ENCODE measurements at regions not wholly inside any gene's neighbourhood (a gene's known extent, or its start where the extent isn't known, plus 50 kb on each side); places are given as distances from the start of the nearest gene placed in this dataset.
"Not testable (repeated sequence)": the region's sequence is repeated elsewhere in the genome, so short reads cannot be mapped to it uniquely, and the experiment has no call there.

DNA sequence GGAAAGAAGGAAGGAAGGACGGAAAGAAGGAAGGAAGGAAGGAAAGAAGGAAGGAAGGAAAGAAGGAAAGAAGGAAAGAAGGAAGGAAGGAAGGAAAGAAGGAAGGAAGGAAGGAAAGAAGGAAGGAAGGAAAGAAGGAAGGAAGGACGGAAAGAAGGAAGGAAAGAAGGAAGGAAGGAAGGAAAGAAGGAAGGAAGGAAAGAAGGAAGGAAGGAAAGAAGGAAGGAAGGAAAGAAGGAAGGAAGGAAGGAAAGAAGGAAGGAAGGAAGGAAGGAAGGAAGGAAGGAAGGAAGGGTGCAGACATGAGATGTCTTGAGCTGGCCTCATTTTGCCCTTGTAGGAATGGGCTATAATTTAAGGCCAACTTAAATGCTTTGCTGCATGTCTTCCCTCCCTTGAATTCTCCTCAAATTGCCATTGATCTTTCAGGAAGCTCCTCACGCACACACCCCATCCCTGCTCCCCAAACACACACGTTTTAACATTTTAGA lies 172.1 kb upstream of the NOX3 start:
- DNase-seq = not testable (repeated sequence)

DNA sequence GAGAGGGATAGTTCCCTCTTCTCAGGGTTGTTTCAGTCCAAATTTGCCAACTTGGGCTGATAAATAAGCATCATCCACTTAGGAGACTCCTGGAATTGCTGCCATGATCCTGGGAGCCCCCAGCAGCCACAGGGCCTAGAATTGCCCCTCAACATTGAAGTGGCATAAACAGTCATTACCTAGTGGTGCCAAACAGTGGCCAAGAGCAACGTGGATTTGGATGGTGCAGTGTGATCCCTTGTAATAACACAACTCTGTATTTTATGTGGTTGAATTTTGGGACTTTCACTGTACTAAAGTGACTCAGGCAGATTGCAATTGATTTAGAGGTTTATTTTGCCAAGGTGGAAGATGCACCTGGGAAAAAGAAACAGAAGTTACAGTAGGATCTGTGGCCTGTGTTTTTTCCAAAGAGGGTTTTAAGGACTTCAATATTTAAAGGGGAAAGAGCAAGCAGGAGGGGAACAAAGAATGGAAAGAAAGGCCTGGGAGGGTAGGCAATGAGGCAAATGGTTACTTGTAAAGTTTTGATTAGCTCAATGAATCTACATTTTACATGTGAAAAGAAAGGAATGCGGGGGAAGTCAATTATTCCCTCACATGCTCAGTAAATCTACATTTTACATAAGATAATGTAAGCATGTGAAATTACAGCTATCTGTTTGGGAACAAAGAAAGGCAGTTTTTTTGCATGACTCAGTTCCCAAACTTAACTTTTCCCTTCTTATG lies 168.0 kb upstream of the NOX3 start:
- no peak for DNase-seq

DNA sequence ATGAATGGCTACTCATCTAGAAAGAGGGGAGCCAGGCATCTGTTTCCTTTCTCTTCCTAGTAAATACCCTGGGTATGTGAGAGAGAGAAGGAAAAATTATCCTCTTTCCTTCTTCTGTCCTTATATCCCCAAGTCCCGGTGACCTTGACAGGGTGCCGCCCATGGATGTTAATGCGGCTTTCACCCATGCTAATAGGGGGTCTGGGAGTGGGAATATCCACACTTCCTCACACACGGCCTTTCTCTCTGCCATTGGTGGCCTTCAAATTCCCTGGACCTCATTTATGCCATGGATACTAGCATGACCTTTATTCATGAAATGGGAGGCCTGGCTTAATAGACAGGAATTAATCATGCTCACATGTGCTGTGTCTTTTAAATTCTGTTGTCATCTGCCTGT lies 159.0 kb upstream of the NOX3 start:
- no peak for DNase-seq

DNA sequence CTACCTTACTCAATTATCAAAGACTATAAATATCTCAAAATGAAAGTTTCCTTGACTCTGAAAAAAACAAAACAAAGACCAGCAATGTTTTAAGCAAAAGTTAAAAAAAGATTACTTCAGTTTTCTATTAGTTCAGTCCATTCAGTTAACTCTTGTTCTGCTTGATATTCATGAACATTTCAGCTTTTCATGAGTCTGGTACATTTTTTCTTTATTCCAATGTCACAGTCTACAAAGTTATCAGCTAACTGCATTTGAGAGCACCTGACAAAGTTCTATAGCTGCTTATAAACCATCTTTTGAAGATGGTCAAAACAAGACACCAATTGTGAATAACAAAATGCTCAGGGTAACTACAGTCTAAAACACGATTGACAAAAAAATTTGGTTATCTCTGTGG lies 156.1 kb upstream of the NOX3 start:
- no peak for DNase-seq

DNA sequence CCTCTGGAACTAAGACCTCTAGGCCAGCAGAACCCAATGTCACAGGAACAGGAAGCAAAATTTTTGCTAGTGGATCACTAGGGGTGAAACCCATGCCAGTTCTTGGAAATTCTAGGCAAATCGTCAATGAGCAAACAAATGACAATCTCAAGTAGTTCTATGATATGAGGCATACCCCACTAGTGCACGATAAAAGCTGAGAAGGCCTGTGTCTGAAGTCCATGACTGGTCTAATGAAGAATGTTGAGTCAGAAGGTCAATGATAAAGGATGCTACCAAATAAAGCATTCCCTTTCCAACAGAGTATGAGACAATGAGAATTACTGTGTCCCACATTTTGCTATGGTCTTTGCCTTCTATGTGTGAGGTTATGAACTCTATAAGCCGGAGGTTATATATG lies 149.4 kb upstream of the NOX3 start:
- DNase-seq = no peak

DNA sequence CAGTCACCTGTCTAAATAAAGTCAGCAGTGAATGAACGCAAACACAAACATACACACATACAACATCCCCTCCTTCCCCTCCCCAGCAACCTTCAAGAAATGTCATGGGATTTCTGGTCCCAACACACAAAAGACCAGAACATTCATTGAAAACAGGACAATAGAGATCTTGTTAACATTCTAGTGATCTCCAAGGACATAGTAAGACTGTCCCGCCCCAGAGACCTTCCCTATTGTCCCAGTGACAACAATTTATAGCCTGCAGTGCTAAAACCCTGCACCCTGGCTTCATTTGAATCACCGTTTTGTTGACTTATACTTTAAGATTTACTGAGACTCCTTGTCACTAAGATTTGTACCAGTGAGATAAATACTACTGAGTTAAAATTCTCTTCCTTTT lies 143.9 kb upstream of the NOX3 start:
- peak; percentile 5 for DNase-seq

DNA sequence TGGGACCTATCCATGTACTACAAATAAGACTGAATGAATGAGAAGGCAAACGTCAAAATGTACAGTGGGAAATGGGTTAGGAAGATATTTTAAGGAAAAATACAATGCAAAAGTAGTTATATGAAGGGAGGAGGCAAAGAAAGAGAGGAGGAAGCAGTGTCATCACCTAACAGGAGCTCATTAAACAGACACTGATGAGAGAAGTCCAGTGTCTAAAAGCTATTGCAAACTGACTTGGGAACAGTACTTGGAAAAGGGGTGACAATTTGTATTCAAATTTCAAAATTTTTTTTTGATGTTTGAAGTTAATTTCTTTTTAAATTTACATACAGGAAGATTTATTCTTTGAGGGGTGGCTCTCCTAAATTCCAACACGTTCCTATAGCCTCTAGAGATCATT lies 143.5 kb upstream of the NOX3 start:
- DNase-seq = no peak

DNA sequence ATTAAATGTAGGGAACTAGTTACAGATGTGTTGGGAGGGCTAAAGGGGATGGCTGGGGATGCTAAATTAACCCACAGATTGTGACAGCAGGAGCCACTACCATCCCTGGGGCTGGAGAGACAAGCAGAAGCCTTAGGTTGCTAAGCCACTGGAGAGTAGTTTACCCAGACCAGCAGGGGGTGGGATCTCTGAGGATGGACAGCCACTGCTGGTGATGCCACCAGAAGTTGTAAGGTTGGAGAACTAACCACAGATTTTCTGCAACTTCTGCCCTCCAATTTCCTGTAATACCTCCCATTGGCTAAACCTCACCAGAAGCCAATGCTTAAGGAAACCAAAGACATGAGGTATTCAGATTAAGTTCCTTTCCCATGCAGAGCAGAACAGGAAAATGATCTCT lies 139.6 kb upstream of the NOX3 start:
- DNase-seq = peak; percentile 64

DNA sequence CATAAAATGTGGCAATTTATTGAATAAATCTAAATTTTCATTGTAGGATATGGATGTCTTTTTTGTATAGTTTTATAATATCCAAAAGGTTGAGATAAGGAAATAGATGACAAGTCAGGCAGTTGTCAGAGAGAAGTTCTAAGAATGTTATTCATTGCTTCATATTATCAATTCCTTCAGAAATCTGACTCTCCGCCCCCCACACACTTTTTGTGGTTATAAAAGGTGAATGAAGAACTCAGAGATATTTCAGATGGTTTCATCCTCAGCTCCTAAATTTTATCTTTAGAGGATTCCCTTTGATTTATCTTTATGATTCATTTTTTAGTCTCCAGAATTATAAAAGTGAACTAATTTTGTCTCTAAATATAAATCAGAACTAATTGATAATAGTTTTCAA lies 136.1 kb upstream of the NOX3 start:
- DNase-seq = no peak

DNA sequence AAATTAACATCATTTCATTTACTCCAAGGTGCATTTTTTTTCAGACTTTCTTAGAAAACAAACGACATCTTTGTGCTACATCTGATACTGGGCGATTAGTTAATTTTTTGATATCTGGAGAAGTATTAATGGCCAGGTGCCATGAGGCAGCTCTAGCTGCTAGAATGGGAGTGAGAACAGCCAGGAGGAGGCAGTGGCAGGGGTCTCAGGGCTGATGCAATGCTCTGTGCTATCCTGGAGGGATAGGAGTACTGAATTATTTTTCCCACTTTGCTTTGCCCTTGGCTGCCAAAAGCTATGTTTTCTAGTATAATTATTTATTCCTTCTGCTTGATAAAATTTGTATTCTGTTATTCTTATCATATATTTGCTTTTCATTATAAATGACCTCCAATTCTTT lies 133.6 kb upstream of the NOX3 start:
- no peak for DNase-seq

DNA sequence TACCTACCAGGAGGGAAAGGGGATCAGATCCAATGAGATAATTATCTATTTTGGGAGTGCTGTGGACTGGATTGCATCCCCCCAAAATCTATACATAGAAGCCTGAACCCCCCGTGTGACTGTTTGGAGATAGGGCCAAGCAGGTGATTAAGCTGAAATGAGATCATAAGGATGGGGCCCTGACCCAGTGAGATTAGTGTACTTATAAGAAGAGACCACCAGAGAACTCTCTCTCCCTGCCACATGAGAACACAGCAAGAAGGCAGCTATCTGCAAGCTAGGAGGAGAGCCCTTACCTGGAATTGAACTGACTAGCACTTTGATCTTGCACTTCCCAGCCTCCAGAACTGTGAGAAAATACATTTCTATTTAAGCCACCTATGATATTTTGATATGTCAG lies 132.2 kb upstream of the NOX3 start:
- DNase-seq = no peak

DNA sequence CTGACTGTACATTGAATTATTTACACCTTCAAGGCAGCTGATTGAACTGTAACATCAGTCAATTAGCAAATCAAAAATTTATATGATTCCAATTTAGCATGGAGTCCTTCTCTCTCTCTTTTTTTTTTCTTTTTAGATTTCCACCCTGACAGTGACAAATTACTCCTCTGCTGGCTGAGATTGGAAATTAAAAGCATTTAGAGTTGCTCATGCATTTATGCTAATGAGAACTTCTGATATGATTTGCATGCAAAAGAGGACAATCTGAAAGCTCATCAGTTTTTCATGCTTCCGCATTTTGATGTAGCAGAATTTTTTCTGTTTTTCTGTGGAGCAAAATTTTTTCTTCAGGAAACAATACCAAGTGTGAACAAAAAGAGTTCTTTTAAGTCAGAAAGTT lies 130.5 kb upstream of the NOX3 start:
- DNase-seq = no peak

DNA sequence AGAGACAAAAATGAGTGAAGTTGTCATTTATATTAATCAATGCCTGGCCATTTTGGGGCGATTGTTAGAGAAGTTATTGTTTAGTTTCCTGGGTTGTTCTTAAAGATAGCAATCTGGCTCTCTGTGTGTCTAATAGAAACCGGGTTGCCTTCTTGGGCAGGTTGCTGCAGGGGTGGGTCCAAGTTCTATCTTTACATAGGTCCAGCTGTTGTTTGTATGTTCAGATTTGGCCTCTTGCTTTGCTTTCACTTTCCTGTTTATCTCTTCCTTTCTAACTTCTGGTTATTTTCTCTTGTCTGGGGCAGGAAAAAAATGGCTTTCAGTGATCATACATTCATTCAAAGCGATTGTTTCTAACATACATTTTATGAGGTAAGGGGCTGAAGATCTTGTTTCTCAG lies 128.4 kb upstream of the NOX3 start:
- DNase-seq = no peak

DNA sequence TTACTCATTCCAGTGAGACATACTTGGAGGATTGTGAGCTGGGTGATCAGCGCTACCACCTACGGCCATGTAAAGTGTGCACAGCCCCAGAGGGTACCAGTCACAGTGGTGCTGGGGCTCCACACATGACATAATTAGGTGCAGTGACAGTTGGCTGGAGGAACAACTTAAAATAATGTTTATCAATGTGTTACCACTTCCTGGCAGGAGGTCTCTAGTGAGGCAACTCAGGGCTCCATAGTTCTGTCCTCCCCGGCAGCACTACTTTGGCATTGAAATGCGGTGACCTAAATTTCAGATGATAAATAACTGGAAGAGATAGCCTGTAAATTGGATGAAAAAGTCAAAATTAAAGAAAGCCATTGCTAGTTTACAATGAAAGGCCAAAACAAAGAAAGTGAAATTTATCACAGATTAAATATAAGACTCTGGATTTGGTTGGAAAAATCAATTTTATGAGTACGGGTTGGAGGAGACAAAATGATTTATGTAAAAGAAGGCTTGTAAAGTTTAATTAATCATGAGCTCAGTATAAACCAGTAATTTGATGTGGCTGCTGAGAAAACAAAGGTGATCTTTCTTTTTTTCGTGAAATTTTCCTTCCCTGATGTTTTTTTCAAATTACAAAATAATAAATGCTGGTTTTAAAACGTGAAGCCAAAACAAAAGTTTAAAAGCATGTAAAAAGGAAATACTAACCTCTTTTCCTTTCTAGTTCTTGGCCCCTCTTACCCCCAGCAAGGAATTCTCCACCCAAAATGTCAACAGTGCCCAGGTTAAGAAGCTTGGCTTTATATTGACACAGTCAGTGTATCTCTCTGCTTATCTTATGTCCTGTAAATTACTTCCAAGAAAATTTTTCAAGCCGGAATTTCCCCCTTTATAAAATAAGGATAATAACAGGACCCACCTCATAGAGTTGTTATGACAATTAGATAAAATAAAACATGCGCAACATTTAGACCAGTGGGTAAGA lies 126.7 kb upstream of the NOX3 start:
- DNase-seq = no peak

DNA sequence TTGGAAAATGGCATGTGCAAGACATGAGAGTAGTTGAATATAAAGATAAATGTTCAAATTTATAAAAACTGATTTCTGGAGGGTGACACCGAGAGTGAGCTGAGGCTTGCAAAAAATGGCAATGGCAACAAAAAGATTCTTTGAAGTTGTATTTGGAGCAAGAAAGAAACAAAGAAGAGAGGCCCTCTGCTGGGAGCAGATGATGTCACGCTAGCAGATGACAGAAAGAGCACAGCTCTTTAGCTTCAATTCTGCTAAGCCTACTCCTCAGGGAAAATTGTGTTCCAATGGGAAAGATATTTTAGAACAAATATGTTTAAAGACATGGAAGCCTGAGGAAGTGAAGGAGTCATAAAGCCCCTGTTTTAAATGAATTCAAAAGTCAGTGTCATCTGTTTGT lies 125.3 kb upstream of the NOX3 start:
- no peak for DNase-seq

DNA sequence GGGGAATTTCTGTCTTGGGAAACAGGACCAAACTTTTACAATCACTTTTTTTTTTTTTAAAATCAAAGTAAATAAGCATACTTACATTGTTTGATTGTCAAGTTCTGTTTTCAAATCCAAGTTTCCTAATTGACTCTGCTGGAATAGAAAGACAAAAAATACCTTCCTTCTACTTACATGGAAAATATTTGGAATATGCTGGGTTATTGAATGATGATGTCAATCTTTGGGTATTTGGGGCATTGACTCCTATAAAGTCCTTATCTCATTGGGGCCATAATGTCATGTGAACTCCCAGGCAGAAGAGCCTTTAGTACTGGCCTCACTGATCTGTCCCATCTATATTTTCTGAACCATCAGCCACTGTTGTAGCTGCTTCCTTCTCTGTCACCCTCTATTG lies 122.6 kb upstream of the NOX3 start:
- DNase-seq = no peak

DNA sequence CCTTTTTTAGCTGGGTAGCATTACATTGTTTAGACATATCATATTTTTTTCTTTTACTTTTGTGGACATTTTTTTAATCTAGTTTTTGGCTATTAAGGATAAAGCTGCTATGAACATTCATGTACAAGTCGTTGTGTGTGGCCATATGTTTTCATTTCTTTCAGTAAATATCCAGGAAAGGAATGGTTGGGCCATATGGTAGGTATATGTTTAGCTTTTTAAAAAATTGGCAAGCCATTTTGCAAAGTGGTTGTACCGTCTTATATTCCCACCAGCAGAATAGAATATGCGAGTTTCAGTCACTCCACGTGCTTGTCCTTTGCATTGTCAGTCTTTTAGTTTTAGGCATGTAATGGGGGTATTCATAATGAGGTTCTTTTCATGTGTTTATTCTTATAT lies 106.3 kb upstream of the NOX3 start:
- DNase-seq = no peak

DNA sequence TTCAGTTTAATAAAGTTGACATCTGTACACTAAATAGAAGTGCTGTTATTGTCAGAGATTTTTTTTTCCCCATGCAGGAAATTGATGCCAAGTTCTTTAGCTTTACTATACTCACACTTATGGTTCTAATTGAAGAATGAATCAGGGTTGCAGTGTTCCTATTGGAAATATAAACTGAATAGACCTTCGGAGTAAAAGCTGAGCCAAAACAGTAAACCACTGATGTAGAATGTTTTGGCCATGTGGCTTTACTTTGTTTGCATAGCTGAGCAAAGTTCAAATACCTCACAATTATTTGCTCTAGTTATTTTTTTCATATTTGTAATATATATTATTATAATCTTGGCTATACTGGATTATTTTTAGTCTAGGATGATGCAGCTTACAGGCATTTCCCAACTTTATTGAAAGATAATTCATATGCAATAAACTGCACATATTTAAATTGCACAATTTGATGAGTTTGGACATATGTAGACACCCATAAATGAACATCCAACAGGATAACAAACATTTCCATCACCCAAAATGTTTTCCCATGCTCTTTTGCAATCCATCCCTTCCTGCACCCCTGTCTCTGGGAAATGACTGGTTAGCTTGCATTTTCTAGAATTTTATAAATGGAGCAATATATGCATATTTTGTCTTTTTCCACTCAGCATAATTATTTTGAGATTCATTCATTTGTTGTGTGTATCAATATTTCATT lies 105.8 kb upstream of the NOX3 start:
- no peak for DNase-seq

DNA sequence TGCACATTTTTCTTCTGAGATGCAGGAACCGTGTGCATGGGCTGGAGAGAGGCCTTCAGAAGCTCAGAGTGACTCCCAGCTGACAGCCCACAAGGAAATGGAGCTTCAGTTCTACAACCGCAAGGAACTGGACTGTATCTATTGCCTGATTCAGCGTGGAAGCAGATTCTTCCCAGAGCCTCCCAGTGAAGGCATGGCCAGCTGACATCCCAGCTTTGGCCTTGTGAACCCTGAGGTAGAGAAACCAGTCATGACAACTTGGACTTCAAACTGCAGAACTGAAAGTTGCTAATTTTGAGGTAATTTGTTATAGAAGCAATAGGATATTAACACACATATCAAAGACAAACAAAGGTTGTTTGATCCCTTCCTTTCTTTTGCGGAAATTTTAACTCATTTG lies 94.3 kb upstream of the NOX3 start:
- DNase-seq = no peak

DNA sequence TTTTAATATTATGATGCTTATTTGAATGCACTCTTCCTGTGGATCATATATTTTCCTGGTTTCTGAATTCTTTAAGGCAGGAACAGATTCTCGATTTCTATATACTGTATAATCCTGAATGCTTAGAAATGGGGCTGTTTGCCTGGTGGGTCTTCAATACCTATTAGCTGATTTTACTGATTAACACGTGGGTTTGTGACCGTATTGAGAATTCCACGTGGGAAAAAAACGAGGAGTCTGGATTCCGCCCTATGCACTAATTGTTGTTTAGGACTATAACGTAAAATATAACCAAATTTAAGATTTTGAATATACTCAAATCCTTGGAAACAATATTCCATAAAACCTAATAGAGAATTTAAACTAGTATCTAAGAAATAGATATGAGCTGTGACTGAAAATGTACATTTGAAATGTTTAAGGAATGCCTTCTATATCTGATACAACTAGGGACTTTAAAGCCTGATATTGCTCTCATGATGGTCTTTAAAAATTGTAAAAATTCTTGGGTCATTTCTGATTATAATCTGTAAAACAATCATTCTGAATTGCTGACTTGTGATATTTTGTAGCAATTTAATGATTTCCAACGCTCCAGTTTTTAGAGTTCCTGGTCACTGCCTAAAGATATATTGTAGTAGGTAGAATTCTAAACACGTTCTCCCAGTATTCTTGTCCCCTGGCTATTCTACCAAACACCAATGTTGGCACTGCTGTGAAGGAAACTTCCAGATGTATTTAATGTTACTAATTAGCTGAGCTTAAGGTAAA lies 93.6 kb upstream of the NOX3 start:
- DNase-seq = no peak

DNA sequence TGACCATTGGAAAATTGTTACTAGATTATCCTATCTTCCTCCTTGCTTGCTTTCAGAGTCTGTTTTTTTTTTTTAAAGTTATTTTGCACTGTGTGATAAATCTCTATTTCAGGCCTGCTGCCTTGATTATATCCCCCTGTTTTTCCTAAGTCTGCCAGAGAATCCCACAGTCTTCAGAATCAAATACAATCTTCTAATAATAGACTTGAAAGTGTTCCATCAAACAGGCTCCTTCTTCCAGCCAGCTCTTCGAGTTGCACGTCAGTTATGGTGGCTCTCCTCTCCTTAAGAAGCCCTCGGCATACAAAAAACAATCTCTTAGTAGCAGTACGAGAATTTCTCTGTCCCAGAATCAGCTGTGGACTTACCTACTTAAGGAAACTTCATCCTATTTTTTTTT lies 92.9 kb upstream of the NOX3 start:
- no peak for DNase-seq

DNA sequence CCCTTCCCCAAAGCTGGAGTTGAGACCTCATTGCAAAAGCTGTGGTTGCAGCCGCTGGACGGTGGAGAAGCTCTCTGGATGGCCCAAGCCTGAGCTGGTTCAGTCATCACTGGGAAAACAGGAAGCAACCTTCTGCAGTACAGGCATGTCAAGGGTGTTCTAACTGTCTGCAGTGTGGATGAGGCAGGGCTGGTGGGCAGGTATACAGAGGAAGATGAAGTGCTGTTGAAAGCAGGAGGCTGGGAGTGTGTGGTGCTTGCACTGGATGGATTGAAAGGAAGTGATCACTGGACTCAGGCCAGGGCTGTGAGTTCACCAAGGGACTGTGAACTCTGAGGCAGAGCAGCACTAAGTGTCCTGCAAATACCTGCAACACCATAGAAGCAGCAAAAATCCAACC lies 89.0 kb upstream of the NOX3 start:
- DNase-seq = no peak

Data from NCI-H146 (cell line).